HG03442 (cell line): ENCODE measurements at regions not wholly inside any gene's neighbourhood (a gene's known extent, or its start where the extent isn't known, plus 50 kb on each side); places are given as distances from the start of the nearest gene placed in this dataset.

ENCODE experiments used
- ATAC-seq: cut with Tn5 transposase; IDR thresholded peaks from one replicate; pipeline ENCODE4 v1.9.1; 2021; ENCODE audit warnings: mild to moderate bottlenecking, moderate library complexity; ENCODE audit not compliant: unreplicated experiment

DNA sequence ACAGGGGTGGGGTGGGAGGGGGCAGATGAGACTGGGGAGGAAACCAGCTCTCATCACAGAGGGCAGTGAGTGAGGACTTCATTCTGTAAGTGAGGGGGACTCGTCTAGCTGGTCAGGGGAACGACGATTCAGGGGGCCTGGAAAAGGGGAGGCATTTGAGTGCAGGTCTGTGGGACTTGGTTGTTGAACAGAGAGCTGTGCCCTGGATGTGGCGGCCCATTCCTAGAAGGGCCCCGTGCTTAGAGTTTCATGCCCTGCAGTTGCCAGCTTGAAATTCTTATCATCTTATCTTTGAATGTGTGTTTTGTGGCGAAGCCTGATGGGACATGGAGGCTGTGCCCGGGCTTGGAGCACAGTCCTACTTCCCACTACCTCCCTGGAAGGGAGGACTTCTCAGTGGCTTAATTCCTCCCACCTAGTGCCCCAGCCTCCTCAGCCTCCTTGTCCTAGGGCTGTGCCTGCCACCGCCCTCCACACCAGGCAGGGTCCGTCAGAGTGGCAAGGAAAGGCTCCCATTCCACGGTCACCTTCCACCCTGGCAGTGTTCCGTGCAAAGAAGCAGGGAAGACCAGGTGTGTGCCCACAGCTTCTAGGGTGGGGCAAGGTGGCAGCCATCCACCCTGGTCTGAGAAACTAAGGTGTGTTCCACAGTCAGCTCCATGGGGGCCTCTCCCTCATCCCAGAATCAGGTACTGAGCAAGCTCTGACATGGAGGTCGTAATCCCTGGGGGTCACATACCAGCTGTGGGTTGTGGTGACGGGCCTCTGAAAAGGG lies 59.7 kb upstream of the LMO1 start:
- ATAC-seq: no peak

DNA sequence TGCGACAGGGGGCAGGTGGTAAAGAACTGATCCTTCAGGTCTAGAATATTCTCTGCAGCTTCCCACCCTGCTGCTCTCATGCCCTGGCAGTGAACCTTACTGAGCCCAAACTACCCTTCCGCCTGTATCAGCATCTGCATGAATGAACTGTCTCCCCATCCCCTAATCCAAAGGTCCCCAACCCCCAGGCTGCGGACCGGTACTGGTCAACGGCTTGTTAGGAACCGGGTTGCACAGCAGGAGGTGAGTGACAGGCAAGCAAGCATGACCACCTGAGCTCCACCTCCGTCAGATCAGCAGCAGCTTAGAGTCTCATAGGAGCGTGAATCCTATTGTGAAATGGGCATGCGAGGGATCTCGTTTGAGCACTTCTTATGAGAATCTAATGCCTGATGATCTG lies 58.2 kb upstream of the LMO1 start:
- no peak for ATAC-seq

DNA sequence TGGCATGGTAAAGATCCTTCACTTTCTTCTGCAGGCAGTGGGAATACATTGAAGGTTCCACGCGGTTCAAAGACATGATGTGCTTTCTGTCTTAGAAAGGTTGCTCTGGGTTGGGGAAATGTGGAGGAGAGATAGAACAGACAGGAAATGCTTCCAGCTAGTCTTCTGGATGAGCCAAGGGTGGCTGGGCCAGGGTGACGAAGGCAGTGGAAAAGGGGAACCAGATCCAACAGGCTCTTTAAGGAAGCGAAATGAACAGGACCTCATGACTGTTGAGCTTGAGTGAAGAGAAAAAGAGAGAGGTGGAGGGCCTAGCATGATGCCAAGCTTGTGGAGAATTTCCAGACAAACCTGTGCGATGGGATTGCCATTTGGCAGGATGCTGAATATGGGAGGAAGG lies 56.4 kb upstream of the LMO1 start:
- no peak for ATAC-seq

DNA sequence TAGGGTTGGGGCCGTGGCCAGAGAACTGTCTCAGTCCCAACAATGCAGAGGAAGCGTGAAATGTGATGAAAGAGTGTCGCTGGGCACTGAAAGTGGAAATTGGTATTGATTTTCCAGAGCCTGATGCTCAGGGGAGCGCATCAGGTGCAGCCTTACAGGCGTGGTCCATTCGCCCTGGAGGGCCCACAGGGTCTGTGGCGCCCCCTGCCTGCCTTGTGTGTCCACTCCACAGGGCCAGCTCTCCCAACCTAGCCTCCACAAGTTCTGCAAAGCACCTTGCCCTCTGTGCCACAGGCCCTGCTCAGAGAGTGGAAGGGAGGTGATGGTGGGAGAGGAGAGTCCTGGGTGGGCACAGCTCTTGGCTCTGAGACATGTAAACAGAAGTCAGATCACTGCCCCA lies 54.9 kb upstream of the LMO1 start:
- ATAC-seq: no peak

DNA sequence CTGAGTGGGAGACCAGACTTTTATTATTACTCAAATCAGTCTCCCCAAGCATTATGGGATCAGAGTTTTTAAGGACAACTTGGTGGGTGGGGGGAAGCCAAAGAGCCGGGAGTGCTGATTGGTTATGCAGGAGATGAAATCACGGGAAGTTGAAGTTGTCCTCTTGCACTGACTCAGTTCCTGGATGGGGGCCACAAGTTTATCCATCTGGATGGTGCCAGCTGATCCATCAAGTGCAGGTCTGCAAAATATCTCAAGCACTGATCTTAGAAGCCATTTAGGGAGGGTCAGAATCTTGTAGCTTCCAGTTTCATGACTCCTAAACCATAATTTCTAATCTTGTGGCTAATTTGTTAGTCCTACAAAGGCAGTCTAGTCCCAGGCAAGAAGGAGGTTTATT lies 53.5 kb upstream of the LMO1 start:
- no peak for ATAC-seq

DNA sequence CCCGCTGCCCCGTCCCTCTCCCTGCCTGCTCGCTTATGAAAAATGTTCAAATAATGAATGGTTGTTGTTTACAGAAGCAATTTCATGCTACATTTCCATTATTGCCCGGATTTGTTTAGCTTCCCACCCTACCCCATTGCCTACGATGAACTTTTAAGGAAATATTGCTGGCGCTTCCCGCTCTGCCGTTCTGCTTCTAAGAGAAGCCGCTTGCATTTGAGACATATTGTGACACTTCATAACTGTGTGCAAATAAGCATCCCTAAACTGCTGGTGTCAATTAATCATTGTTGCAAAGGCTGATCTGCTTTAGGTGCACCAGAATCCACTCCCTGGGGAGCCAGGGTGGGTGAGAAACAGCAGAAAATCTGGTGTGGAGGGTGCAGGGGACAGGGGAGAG lies 52.3 kb upstream of the LMO1 start:
- no peak for ATAC-seq

DNA sequence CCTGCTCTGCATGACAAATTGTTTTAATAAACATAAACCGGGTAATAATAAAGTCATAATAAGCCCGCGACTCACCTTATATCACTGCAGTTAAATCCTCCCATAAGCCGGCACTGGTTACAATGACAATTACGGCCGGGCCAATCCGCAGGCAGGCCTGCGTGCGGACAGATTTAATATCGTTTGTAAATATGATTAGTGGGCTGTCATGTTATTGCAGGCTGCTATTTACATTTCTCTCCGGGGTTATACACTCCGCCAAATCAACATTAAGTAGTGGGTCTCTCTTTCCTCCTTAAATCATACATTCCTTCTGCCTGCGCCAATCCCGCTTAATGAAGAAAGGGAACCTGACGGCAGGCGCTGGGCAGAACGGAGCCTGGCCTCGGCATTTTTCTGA lies 51.8 kb upstream of the LMO1 start:
- no peak for ATAC-seq

DNA sequence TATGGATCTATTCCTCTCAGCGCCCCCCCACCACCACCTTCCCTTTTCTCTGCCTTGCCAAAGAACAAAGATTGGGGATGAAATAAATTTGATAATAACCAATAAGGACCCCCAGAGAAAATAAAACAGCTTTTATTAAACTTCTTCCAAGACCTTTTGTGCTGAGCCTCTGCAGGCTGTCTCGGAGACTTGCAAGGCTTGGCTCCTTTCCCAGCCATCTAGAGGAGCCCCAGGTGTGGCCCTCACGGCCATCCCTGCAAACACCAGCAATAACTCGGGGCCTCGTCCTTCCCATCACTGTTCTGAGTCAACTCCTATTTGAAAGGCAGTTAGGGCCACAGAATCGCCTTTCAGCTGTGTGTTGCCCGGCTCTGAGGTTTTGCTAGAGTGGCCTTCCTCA lies 51.2 kb upstream of the LMO1 start:
- no peak for ATAC-seq

DNA sequence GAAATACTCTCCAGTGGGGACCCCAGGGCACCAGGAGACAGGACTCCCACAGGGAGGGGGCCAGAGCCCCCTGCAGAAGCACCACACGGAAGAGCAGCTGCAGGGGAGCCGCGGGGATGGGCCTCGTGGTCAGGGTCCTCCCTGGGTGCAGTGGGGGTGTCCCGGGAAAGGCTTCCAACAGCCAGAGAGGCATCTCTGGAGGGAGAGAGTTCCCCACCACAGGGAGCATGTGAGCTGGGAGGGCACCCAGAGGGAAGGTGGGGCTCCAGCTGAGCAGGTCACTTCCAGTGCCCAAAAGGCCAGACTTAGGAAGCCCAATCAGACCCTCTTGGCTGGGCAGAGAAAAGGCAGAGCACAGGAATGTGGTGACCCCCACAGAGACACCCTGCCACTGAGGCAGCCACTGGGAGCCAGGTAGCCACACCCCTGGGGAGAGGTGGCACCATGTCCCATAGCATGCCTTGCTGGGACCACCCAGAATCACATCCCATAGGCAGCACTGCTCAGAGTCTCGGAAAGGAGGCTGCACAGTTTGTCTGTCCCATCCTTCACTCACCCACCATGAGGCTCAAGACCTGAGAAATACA lies 49.9 kb upstream of the LMO1 start:
- no peak for ATAC-seq
